ENCODE measurements at regions not wholly inside any gene's neighbourhood (a gene's known extent, or its start where the extent isn't known, plus 50 kb on each side); places are given as distances from the start of the nearest gene placed in this dataset.

DNA sequence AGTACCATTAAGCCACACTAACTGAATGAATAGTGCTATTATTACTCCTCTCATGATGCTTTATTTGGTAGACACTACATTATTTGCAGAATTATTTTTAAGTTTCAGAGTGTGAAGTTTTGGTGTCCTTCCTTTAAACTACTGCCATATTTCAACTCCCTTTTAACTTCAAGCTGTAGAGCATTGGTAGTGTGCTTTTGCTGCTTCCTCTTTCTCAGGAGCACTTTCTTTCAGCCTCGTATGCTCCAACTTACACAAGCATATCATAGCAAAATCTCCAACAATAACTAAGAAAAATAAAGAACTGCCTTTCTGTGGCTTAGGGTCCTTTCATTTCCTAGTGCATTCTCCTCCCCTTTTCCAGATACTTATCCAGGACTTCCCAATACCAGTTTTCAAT is 476.4 kb upstream of the AGTR1 start:
- TF ChIP-seq CTCF (IDR thresholded peaks at IDR 0.05) (no peak), SIN3A (IDR thresholded peaks at IDR 0.05; ENCODE audit: borderline replicate concordance, insufficient read depth, low read depth, low read length) (no peak)

All from Panc1 (cell line).